Activated gamma-delta T cell treated with Interleukin-2 at 50 U/mL for 16 hours (primary cell): ENCODE measurements at regions not wholly inside any gene's neighbourhood (a gene's known extent, or its start where the extent isn't known, plus 50 kb on each side); places are given as distances from the start of the nearest gene placed in this dataset.
A peak's percentile ranks its signal among the peaks of the same experiment; 100 is the strongest.
"Not testable (repeated sequence)": the region's sequence is repeated elsewhere in the genome, so short reads cannot be mapped to it uniquely, and the experiment has no call there.

Experiments
- DNase-seq: peaks from one replicate; pipeline ENCODE4 v3.0.0-alpha.2; 2020

GRCh38 chr12:11540156-11540555, 109.3 kb upstream of the ETV6 start:
- no peak for DNase-seq

- DNase-seq = no peak
Observed at GRCh38 chr12:11540615-11541310, 108.7 kb upstream of the ETV6 start.

GRCh38 chr12:11542599-11542998, 106.9 kb upstream of the ETV6 start:
- no peak for DNase-seq

- DNase-seq = no peak
Observed at GRCh38 chr12:11543457-11544158, 105.9 kb upstream of the ETV6 start.

GRCh38 chr12:11545484-11546330, 103.8 kb upstream of the ETV6 start:
- DNase-seq = peak; percentile 33

- DNase-seq = not testable (repeated sequence)
Observed at GRCh38 chr12:11546582-11547270, 102.7 kb upstream of the ETV6 start.

- DNase-seq = not testable (repeated sequence)
Observed at GRCh38 chr12:11547271-11547646, 102.2 kb upstream of the ETV6 start.

- DNase-seq = no peak
Observed at GRCh38 chr12:11549119-11549518, 100.4 kb upstream of the ETV6 start.

GRCh38 chr12:11553871-11554533, 95.5 kb upstream of the ETV6 start:
- DNase-seq = peak; percentile 36

GRCh38 chr12:11555195-11555594, 94.3 kb upstream of the ETV6 start:
- no peak for DNase-seq

GRCh38 chr12:11555743-11556625, 93.5 kb upstream of the ETV6 start:
- DNase-seq = no peak

GRCh38 chr12:11556682-11557081, 92.8 kb upstream of the ETV6 start:
- no peak for DNase-seq

GRCh38 chr12:11559626-11560340, 89.7 kb upstream of the ETV6 start:
- no peak for DNase-seq

GRCh38 chr12:11561411-11561810, 88.1 kb upstream of the ETV6 start:
- no peak for DNase-seq

- no peak for DNase-seq
Observed at GRCh38 chr12:11563785-11564739, 85.4 kb upstream of the ETV6 start.

- no peak for DNase-seq
Observed at GRCh38 chr12:11564984-11565651, 84.4 kb upstream of the ETV6 start.

GRCh38 chr12:11565752-11566151, 83.7 kb upstream of the ETV6 start:
- no peak for DNase-seq

GRCh38 chr12:11568155-11568761, 81.2 kb upstream of the ETV6 start:
- DNase-seq = no peak
